Loucy (cell line): ENCODE measurements at regions not wholly inside any gene's neighbourhood (a gene's known extent, or its start where the extent isn't known, plus 50 kb on each side); places are given as distances from the start of the nearest gene placed in this dataset.
A peak's percentile ranks its signal among the peaks of the same experiment; 100 is the strongest.

ENCODE experiments used
- H2AFZ ChIP-seq: fragments of 200-600 bp; sonication (generic); 2 replicates; pipeline ENCODE4 v1.6.0; 2016; ENCODE audit warnings: antibody characterized with exemption, mild to moderate bottlenecking, low read length, moderate library complexity
- H3F3A ChIP-seq: fragments of 200-600 bp; 2 replicates; pipeline ENCODE4 v1.6.0; 2016; ENCODE audit warnings: antibody characterized with exemption, low read depth, mild to moderate bottlenecking
- H3K27me3 ChIP-seq: fragments of 200-600 bp; sonication (generic); 2 replicates; pipeline ENCODE4 v1.6.1; 2014; ENCODE audit warnings: low read length, mild to moderate bottlenecking; ENCODE audit not compliant: insufficient read depth, poor library complexity, severe bottlenecking
- H3K36me3 ChIP-seq: fragments of 200-600 bp; sonication (generic); 2 replicates; pipeline ENCODE4 v1.6.1; 2016; ENCODE audit warnings: low read length; ENCODE audit not compliant: insufficient read depth
- H3K4me1 ChIP-seq: fragments of 200-600 bp; sonication (generic); 2 replicates; pipeline ENCODE4 v1.5.1; 2014; ENCODE audit warnings: low read length, mild to moderate bottlenecking; ENCODE audit not compliant: insufficient read depth, poor library complexity, severe bottlenecking
- H3K4me2 ChIP-seq: fragments of 200-600 bp; sonication (generic); 2 replicates; pipeline ENCODE4 v1.6.0; 2014; ENCODE audit warnings: antibody characterized with exemption, low read length, low read depth, mild to moderate bottlenecking; ENCODE audit not compliant: poor library complexity, severe bottlenecking
- H3K4me3 ChIP-seq: fragments of 200-600 bp; sonication (generic); 2 replicates; pipeline ENCODE4 v1.5.1; 2014; ENCODE audit warnings: low read length, mild to moderate bottlenecking, mixed read lengths; ENCODE audit not compliant: poor library complexity, severe bottlenecking
- H3K79me2 ChIP-seq: fragments of 200-600 bp; sonication (generic); 2 replicates; pipeline ENCODE4 v1.6.1; 2014; ENCODE audit warnings: low read length; ENCODE audit not compliant: insufficient read depth
- H3K9ac ChIP-seq: fragments of 200-600 bp; sonication (generic); 2 replicates; pipeline ENCODE4 v1.6.0; 2014; ENCODE audit warnings: mild to moderate bottlenecking, low read depth, low read length, moderate library complexity; ENCODE audit not compliant: poor library complexity, severe bottlenecking
- H3K9me2 ChIP-seq: fragments of 200-600 bp; sonication (generic); replicated peaks from 2 replicates; pipeline ENCODE4 v1.6.1; 2016; ENCODE audit warnings: low read depth, low read length, mixed read lengths
- H3K9me3 ChIP-seq: fragments of 200-600 bp; sonication (generic); 2 replicates; pipeline ENCODE4 v1.6.1; 2014; ENCODE audit warnings: mild to moderate bottlenecking, antibody characterized with exemption, low read length, low read depth; ENCODE audit not compliant: insufficient read depth
- H4K20me1 ChIP-seq: fragments of 200-600 bp; sonication (generic); 2 replicates; pipeline ENCODE4 v1.6.0; 2014; ENCODE audit warnings: antibody characterized with exemption, low read length, mild to moderate bottlenecking; ENCODE audit not compliant: insufficient read depth, poor library complexity, severe bottlenecking
- EZH2phosphoT487 ChIP-seq: fragments of 200-600 bp; IDR thresholded peaks from 2 replicates; pipeline ENCODE4 v1.6.1; 2018; ENCODE audit warnings: antibody characterized with exemption, mild to moderate bottlenecking, moderate library complexity, borderline replicate concordance
- TF ChIP-seq, protein P1 (sequence below): fragments of 200-600 bp; sonication (generic); conservative IDR thresholded peaks from 2 replicates; pipeline ENCODE4 v1.5.1; 2014; ENCODE audit warnings: mild to moderate bottlenecking, antibody characterized with exemption, low read length

GRCh38 chr2:64819774-64820688, 166.3 kb upstream of the SERTAD2 start:
- peak overlapping the region; percentile 58 for H2AFZ ChIP-seq
- H3K4me1 ChIP-seq = peaks cover 26% of the 10 kb centered on the region
- peak overlapping the region; percentile 12 for H3K9ac ChIP-seq
- no peaks in the 10 kb centered on the region for H3K9me2 ChIP-seq
- no peaks in the 10 kb centered on the region for H3K36me3 ChIP-seq
- H3F3A ChIP-seq = no peaks in the 10 kb centered on the region
- H3K4me3 ChIP-seq = peak overlapping the region; percentile 53
- H3K27me3 ChIP-seq = no peaks in the 10 kb centered on the region
- no peaks in the 10 kb centered on the region for H4K20me1 ChIP-seq
- H3K4me2 ChIP-seq = peak overlapping the region; percentile 60
- no peaks in the 10 kb centered on the region for H3K79me2 ChIP-seq
- TF ChIP-seq, protein P1, sequence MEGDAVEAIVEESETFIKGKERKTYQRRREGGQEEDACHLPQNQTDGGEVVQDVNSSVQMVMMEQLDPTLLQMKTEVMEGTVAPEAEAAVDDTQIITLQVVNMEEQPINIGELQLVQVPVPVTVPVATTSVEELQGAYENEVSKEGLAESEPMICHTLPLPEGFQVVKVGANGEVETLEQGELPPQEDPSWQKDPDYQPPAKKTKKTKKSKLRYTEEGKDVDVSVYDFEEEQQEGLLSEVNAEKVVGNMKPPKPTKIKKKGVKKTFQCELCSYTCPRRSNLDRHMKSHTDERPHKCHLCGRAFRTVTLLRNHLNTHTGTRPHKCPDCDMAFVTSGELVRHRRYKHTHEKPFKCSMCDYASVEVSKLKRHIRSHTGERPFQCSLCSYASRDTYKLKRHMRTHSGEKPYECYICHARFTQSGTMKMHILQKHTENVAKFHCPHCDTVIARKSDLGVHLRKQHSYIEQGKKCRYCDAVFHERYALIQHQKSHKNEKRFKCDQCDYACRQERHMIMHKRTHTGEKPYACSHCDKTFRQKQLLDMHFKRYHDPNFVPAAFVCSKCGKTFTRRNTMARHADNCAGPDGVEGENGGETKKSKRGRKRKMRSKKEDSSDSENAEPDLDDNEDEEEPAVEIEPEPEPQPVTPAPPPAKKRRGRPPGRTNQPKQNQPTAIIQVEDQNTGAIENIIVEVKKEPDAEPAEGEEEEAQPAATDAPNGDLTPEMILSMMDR = no peak
- TF ChIP-seq EZH2phosphoT487 = no peak
- H3K9me3 ChIP-seq = no peaks in the 10 kb centered on the region

DNA sequence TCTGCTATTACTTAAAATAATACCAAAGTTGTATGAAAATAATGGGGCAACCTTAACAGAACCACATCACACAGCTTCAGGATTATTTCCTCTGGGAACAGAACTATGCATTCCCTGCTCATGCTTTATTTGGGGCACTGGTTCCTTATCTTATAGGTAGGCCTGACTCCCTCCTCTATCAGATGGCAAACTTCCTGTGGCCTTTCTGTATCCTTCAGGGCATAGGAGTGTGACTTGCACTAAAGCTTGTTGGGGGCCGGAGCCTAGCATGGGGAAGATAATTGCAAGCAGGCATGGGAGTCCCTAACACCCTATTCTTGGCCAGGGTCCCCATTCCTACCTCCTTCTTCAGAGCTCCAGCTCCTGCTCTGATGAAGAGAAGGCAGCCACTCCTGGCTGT, 167.2 kb upstream of the SERTAD2 start:
- Histone ChIP-seq H3K79me2 (no peaks in the 10 kb centered on the region), H3K9me2 (no peaks in the 10 kb centered on the region), H3K9ac (no peak overlapping the region), H3K4me3 (no peak overlapping the region), H4K20me1 (no peaks in the 10 kb centered on the region), H3K9me3 (no peaks in the 10 kb centered on the region), H3K36me3 (no peaks in the 10 kb centered on the region), H3K27me3 (no peaks in the 10 kb centered on the region), H3F3A (no peaks in the 10 kb centered on the region), H3K4me1 (peaks cover 26% of the 10 kb centered on the region), H3K4me2 (no peak overlapping the region), H2AFZ (no peak overlapping the region)
- TF ChIP-seq, protein P1 = no peak
- no peak for TF ChIP-seq EZH2phosphoT487

GRCh38 chr2:64823794-64824193, 165.4 kb upstream of the SLC1A4 start:
- no peak for TF ChIP-seq EZH2phosphoT487
- TF ChIP-seq, protein P1 = no peak
- Histone ChIP-seq H3K4me1 (peaks cover 22% of the 10 kb centered on the region), H3K79me2 (no peaks in the 10 kb centered on the region), H3K27me3 (no peaks in the 10 kb centered on the region), H3K4me3 (no peak overlapping the region), H3K36me3 (no peaks in the 10 kb centered on the region), H3K9me2 (no peaks in the 10 kb centered on the region), H3K4me2 (no peak overlapping the region), H4K20me1 (no peaks in the 10 kb centered on the region), H3K9ac (no peak overlapping the region), H2AFZ (no peak overlapping the region), H3K9me3 (no peaks in the 10 kb centered on the region), H3F3A (no peaks in the 10 kb centered on the region)
